ENCODE measurements at regions not wholly inside any gene's neighbourhood (a gene's known extent, or its start where the extent isn't known, plus 50 kb on each side); places are given as distances from the start of the nearest gene placed in this dataset.

- H3F3A ChIP-seq (ENCODE audit: low read length, unreplicated experiment), result no peaks in the 10 kb centered on the region
- no peaks in the 10 kb centered on the region for H3K4me1 ChIP-seq (ENCODE audit: insufficient read depth, low read length)
- ChIA-PET POLR2A (ENCODE audit: unreplicated experiment) (no interaction called here), CTCF (no interaction called here)
- DNase-seq (no peak), ATAC-seq (no peak)
- H3K4me2 ChIP-seq (ENCODE audit: low read length), result no peak overlapping the region
- no peaks in the 10 kb centered on the region for H4K20me1 ChIP-seq (ENCODE audit: low read length)
- no peaks in the 10 kb centered on the region for H3K79me2 ChIP-seq (ENCODE audit: low read length)
- H3K9me3 ChIP-seq (ENCODE audit: low read length), result no peaks in the 10 kb centered on the region
- intact Hi-C loops (cut with micrococcal nuclease), result no loop called here
- no peaks in the 10 kb centered on the region for H3K9me2 ChIP-seq (replicated peaks; ENCODE audit: low read length)
- no TSS peak for BruUV-seq (replicated peaks)
- H3K27ac ChIP-seq (ENCODE audit: low read length), result no peak overlapping the region
- TF ChIP-seq EZH2phosphoT487 (IDR thresholded peaks at IDR 0.05; ENCODE audit: borderline replicate concordance, low read length), result no peak
- TF ChIP-seq CTCF (conservative IDR thresholded peaks at IDR 0.05; ENCODE audit: low read depth, low read length), result no peak
- TF ChIP-seq EZH2 (IDR thresholded peaks at IDR 0.05; ENCODE audit: low read length, unreplicated experiment), result no peak
- no peak overlapping the region for H3K4me3 ChIP-seq (ENCODE audit: low read length)
- no peak overlapping the region for H2AFZ ChIP-seq (ENCODE audit: low read length)
- no peak overlapping the region for H3K9ac ChIP-seq (ENCODE audit: low read length)
- no peaks in the 10 kb centered on the region for H3K36me3 ChIP-seq (ENCODE audit: low read depth, low read length)
- H3K27me3 ChIP-seq (ENCODE audit: low read length), result no peaks in the 10 kb centered on the region
These were observed 88.3 kb upstream of the PRR23C start for GRCh38 chr3:139132976-139133375.

GRCh38 chr3:139134678-139135372 is 90.1 kb upstream of the PRR23C start:
- intact Hi-C loops (cut with micrococcal nuclease), result no loop called here
- Histone ChIP-seq H3K36me3 (ENCODE audit: low read depth, low read length) (no peaks in the 10 kb centered on the region), H3K9me3 (ENCODE audit: low read length) (no peaks in the 10 kb centered on the region), H3K9ac (ENCODE audit: low read length) (no peak overlapping the region), H3K9me2 (replicated peaks; ENCODE audit: low read length) (no peaks in the 10 kb centered on the region), H3K4me2 (ENCODE audit: low read length) (no peak overlapping the region), H3K79me2 (ENCODE audit: low read length) (no peaks in the 10 kb centered on the region), H3K27ac (ENCODE audit: low read length) (no peak overlapping the region), H4K20me1 (ENCODE audit: low read length) (no peaks in the 10 kb centered on the region), H3K27me3 (ENCODE audit: low read length) (no peaks in the 10 kb centered on the region), H2AFZ (ENCODE audit: low read length) (no peak overlapping the region), H3K4me1 (ENCODE audit: insufficient read depth, low read length) (no peaks in the 10 kb centered on the region), H3K4me3 (ENCODE audit: low read length) (no peak overlapping the region), H3F3A (ENCODE audit: low read length, unreplicated experiment) (no peaks in the 10 kb centered on the region)
- DNase-seq, result peak; percentile 3
- ATAC-seq, result no peak
- POLR2A ChIA-PET (ENCODE audit: unreplicated experiment), result no interaction called here
- TF ChIP-seq CTCF (conservative IDR thresholded peaks at IDR 0.05; ENCODE audit: low read depth, low read length) (no peak), EZH2phosphoT487 (IDR thresholded peaks at IDR 0.05; ENCODE audit: borderline replicate concordance, low read length) (no peak), EZH2 (IDR thresholded peaks at IDR 0.05; ENCODE audit: low read length, unreplicated experiment) (no peak)
- CTCF ChIA-PET, result no interaction called here
- no TSS peak for BruUV-seq (replicated peaks)

GRCh38 chr3:139135657-139136056 is 91.0 kb upstream of the PRR23C start:
- no peak overlapping the region for H3K4me3 ChIP-seq (ENCODE audit: low read length)
- ATAC-seq (no peak), DNase-seq (no peak)
- H3K27me3 ChIP-seq (ENCODE audit: low read length), result peaks cover 3% of the 10 kb centered on the region; the same call in 1 of the 2 replicates
- no peaks in the 10 kb centered on the region for H3F3A ChIP-seq (ENCODE audit: low read length, unreplicated experiment)
- H3K27ac ChIP-seq (ENCODE audit: low read length), result no peak overlapping the region
- POLR2A ChIA-PET (ENCODE audit: unreplicated experiment), result no interaction called here
- intact Hi-C loops (cut with micrococcal nuclease), result no loop called here
- no peaks in the 10 kb centered on the region for H3K4me1 ChIP-seq (ENCODE audit: insufficient read depth, low read length)
- BruUV-seq (replicated peaks), result no TSS peak
- H3K9me3 ChIP-seq (ENCODE audit: low read length), result no peaks in the 10 kb centered on the region
- TF ChIP-seq CTCF (conservative IDR thresholded peaks at IDR 0.05; ENCODE audit: low read depth, low read length), result no peak
- no peak for TF ChIP-seq EZH2phosphoT487 (IDR thresholded peaks at IDR 0.05; ENCODE audit: borderline replicate concordance, low read length)
- TF ChIP-seq EZH2 (IDR thresholded peaks at IDR 0.05; ENCODE audit: low read length, unreplicated experiment), result no peak
- H3K36me3 ChIP-seq (ENCODE audit: low read depth, low read length), result no peaks in the 10 kb centered on the region
- H3K4me2 ChIP-seq (ENCODE audit: low read length), result no peak overlapping the region
- no peak overlapping the region for H2AFZ ChIP-seq (ENCODE audit: low read length)
- CTCF ChIA-PET, result no interaction called here
- no peaks in the 10 kb centered on the region for H4K20me1 ChIP-seq (ENCODE audit: low read length)
- no peak overlapping the region for H3K9ac ChIP-seq (ENCODE audit: low read length)
- no peaks in the 10 kb centered on the region for H3K9me2 ChIP-seq (replicated peaks; ENCODE audit: low read length)
- H3K79me2 ChIP-seq (ENCODE audit: low read length), result no peaks in the 10 kb centered on the region
